ENCODE measurements at regions not wholly inside any gene's neighbourhood (a gene's known extent, or its start where the extent isn't known, plus 50 kb on each side); places are given as distances from the start of the nearest gene placed in this dataset.

DNA sequence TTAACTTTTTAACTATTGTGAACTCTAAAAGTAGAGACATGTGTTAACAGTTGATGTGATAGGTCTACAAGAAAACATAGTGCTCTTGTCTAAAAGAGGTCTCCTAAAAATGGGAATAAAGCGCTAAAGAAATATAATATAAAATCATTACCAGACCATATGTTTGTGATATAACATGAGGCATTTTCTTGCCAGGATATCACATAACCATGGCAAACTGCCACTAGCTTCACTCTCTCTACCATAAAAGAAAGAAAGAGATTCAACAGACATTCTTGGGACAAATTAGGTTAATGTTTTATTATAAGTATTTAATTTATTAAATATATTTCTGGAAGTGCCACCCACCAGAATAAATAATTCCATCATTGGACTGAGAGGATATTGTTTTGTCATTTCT is 115.0 kb downstream of the TMEM26 start:
- TF ChIP-seq POLR2A (IDR thresholded peaks at IDR 0.05), result no peak
- TF ChIP-seq, protein P1, sequence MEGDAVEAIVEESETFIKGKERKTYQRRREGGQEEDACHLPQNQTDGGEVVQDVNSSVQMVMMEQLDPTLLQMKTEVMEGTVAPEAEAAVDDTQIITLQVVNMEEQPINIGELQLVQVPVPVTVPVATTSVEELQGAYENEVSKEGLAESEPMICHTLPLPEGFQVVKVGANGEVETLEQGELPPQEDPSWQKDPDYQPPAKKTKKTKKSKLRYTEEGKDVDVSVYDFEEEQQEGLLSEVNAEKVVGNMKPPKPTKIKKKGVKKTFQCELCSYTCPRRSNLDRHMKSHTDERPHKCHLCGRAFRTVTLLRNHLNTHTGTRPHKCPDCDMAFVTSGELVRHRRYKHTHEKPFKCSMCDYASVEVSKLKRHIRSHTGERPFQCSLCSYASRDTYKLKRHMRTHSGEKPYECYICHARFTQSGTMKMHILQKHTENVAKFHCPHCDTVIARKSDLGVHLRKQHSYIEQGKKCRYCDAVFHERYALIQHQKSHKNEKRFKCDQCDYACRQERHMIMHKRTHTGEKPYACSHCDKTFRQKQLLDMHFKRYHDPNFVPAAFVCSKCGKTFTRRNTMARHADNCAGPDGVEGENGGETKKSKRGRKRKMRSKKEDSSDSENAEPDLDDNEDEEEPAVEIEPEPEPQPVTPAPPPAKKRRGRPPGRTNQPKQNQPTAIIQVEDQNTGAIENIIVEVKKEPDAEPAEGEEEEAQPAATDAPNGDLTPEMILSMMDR (IDR thresholded peaks at IDR 0.05), result no peak

Data from uterus (tissue), 2 donors.